ENCODE measurements at regions not wholly inside any gene's neighbourhood (a gene's known extent, or its start where the extent isn't known, plus 50 kb on each side); places are given as distances from the start of the nearest gene placed in this dataset.
A peak's percentile ranks its signal among the peaks of the same experiment; 100 is the strongest.

DNA sequence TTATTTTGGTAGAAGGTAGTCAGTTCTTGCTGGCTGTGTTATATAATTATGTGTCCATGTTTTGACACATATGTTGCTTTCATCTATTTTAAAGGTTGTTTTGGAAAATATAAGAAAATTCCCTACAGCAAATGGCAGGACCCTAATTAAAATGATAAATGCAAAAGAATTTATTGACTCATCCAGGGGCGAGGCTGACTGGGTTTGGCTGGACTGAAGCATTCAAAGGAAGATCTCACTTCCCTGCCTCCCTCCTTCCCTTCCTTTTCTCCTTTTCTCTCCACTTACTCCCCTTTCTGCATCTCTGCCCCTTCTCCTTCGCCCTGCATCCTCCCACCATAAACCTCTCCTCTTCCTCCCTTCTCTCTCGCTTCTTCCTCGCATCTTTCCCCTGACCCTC is 129.6 kb downstream of the SNAPC1 start:
- Histone ChIP-seq H3K27ac (no peak overlapping the region), H3K9me3 (no peaks in the 10 kb centered on the region), H3K36me3 (ENCODE audit: low read depth, missing control alignments) (no peaks in the 10 kb centered on the region), H3K27me3 (no peaks in the 10 kb centered on the region), H3K4me3 (no peak overlapping the region), H3K4me1 (no peaks in the 10 kb centered on the region)
- intact Hi-C loops (cut with DNase I; ENCODE audit: low total_unique reads), result no loop called here
- no peak for TF ChIP-seq POLR2A (IDR thresholded peaks at IDR 0.05)
- TF ChIP-seq, protein P1, sequence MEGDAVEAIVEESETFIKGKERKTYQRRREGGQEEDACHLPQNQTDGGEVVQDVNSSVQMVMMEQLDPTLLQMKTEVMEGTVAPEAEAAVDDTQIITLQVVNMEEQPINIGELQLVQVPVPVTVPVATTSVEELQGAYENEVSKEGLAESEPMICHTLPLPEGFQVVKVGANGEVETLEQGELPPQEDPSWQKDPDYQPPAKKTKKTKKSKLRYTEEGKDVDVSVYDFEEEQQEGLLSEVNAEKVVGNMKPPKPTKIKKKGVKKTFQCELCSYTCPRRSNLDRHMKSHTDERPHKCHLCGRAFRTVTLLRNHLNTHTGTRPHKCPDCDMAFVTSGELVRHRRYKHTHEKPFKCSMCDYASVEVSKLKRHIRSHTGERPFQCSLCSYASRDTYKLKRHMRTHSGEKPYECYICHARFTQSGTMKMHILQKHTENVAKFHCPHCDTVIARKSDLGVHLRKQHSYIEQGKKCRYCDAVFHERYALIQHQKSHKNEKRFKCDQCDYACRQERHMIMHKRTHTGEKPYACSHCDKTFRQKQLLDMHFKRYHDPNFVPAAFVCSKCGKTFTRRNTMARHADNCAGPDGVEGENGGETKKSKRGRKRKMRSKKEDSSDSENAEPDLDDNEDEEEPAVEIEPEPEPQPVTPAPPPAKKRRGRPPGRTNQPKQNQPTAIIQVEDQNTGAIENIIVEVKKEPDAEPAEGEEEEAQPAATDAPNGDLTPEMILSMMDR (IDR thresholded peaks at IDR 0.05), result no peak
- WGBS, 2 donors, result 77 to 82% methylated on average over 4 of the region's 4 CpGs
- no peak for DNase-seq

DNA sequence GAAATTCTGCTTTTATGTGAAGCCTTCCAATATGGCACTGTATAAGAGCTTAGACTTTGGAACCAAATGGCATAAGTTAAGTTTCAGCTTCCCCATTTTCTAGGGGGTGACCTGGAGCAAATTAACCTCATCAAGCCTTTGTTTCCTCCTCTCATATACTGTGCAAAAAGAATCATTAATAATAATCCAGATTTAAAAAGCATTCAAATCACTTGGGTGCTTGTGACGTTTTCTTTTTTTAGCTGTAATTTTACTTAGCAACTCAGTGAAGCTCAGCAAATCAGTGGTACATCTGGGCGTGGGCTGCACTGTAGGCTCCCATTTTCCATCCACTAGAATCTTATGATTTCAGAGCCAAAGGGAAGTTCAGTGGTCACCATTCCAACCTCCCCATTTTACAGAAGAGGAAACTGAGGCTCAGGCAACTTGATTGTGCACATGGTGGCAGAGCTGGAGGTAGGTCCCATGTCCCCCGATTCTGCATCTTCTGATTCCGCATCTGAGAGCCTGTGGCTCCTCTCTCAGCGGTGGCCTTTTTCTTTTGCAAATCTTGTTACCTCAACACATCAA is 131.2 kb downstream of the SNAPC1 start:
- intact Hi-C loops (cut with DNase I; ENCODE audit: low total_unique reads), result no loop called here
- no peaks in the 10 kb centered on the region for H3K36me3 ChIP-seq (ENCODE audit: low read depth, missing control alignments)

DNA sequence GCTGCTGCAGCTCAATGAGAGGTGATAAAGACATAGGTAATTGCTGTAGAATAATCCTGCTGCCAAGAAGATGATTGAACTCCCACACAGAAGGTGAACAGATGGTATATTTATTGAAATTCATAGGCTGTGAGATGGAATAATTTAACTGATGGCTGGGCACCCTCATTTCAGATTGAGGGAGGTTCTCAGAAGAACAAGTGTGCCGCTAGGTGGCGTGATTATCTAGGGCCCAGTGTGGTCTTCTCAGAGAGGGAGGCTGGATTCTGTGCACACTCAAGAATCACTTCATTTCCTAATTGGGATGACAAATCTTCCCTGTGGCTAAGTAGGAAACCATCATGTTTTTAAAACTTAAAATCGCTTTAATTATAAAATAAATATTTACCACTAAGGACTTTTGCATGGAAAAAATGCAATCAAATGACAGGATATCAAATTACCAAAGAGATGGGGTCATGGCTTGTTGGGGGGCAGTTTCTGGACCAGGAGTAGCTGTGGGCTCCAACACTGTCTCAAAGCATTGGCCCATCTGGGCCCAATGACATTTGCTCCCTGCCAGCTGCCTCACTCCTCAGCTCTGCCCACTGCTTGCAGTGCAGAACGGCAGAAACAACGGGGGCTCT is 132.3 kb downstream of the SNAPC1 start:
- H3K36me3 ChIP-seq (ENCODE audit: low read depth, missing control alignments), result no peaks in the 10 kb centered on the region
- no peak overlapping the region for H3K4me3 ChIP-seq
- intact Hi-C loops (cut with DNase I; ENCODE audit: low total_unique reads), result no loop called here
- no peaks in the 10 kb centered on the region for H3K9me3 ChIP-seq
- no peak for TF ChIP-seq POLR2A (IDR thresholded peaks at IDR 0.05)
- TF ChIP-seq, protein P1 (IDR thresholded peaks at IDR 0.05), result peak in 2 of 3 experiments; percentile 15 to 33
- no peak overlapping the region for H3K27ac ChIP-seq
- peak; percentile 80 for DNase-seq
- no peaks in the 10 kb centered on the region for H3K27me3 ChIP-seq
- WGBS, 2 donors, result 62 to 65% methylated on average over 5 of the region's 5 CpGs
- no peaks in the 10 kb centered on the region for H3K4me1 ChIP-seq

More for the DNA sequence above, 131.2 kb downstream of the SNAPC1 start:
- Histone ChIP-seq H3K4me1 (no peaks in the 10 kb centered on the region), H3K27ac (no peak overlapping the region), H3K4me3 (no peak overlapping the region), H3K27me3 (no peaks in the 10 kb centered on the region), H3K9me3 (no peaks in the 10 kb centered on the region)
- WGBS, 2 donors, result 84 to 95% methylated on average over 5 of the region's 5 CpGs
- TF ChIP-seq, protein P1 (IDR thresholded peaks at IDR 0.05), result no peak
- TF ChIP-seq POLR2A (IDR thresholded peaks at IDR 0.05), result no peak
- no peak for DNase-seq

DNA sequence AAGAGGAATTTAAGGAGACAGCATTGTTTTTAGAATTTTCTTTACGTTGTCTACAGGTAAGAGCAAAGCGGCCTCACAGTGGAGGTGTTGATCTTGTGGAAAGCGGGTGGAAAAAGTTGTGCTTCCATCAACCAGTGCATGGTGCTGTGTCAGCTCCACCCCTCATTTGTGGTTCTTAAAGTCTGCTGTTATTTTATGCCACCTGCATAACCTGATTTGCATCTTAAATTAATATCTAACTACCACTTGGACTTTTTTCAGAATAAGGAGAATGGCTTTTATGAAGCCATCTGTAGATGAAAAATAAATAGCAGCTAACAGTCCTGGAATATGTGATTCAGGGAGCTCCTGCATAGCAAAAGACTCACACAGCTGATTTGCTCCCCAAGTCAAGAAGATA is 135.1 kb downstream of the SNAPC1 start:
- H3K27ac ChIP-seq, result no peak overlapping the region
- H3K27me3 ChIP-seq, result no peaks in the 10 kb centered on the region
- 90 to 91% methylated on average over 3 of the region's 3 CpGs for WGBS, 2 donors
- intact Hi-C loops (cut with DNase I; ENCODE audit: low total_unique reads), result no loop called here
- H3K9me3 ChIP-seq, result no peaks in the 10 kb centered on the region
- no peak for DNase-seq
- no peaks in the 10 kb centered on the region for H3K36me3 ChIP-seq (ENCODE audit: low read depth, missing control alignments)
- no peak overlapping the region for H3K4me3 ChIP-seq
- TF ChIP-seq POLR2A (IDR thresholded peaks at IDR 0.05), result no peak
- TF ChIP-seq, protein P1 (IDR thresholded peaks at IDR 0.05), result no peak
- no peaks in the 10 kb centered on the region for H3K4me1 ChIP-seq

DNA sequence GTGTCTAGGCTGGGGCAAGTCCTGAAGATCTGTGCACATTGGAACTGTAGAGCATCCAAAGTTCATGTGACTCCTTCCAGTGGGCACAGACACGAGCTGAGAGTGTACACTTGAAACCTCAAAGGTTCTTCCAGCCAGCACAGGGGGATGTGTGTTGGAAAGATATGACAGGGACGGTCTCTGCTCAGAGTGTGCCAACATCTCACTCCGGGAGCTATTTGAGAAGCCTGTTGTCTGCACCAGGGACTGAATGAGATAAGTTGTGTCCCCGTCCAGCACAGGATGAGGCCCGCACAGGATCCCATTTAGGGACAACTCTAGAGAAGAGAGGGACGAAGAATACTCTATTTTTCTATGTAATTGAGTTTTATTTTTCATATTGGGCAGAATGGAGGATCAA is 136.3 kb downstream of the SNAPC1 start:
- no peaks in the 10 kb centered on the region for H3K4me1 ChIP-seq
- H3K27ac ChIP-seq, result no peak overlapping the region
- no peaks in the 10 kb centered on the region for H3K27me3 ChIP-seq
- no peaks in the 10 kb centered on the region for H3K36me3 ChIP-seq (ENCODE audit: low read depth, missing control alignments)
- WGBS, 2 donors, result 87 to 88% methylated on average over 6 of the region's 6 CpGs
- no peak for DNase-seq
- H3K4me3 ChIP-seq, result no peak overlapping the region
- intact Hi-C loops (cut with DNase I; ENCODE audit: low total_unique reads), result no loop called here
- TF ChIP-seq POLR2A (IDR thresholded peaks at IDR 0.05), result no peak
- TF ChIP-seq, protein P1 (IDR thresholded peaks at IDR 0.05), result no peak
- no peaks in the 10 kb centered on the region for H3K9me3 ChIP-seq

Measured in testis (tissue), 2 donors.